Astrocyte of the hippocampus (primary cell): ENCODE measurements at regions not wholly inside any gene's neighbourhood (a gene's known extent, or its start where the extent isn't known, plus 50 kb on each side); places are given as distances from the start of the nearest gene placed in this dataset.
"Not testable (repeated sequence)": the region's sequence is repeated elsewhere in the genome, so short reads cannot be mapped to it uniquely, and the experiment has no call there.

Experiments used
- DNase-seq: peaks from one replicate; pipeline ENCODE4 v3.0.0; 2011; ENCODE audit warnings: low read depth, low spot score

DNA sequence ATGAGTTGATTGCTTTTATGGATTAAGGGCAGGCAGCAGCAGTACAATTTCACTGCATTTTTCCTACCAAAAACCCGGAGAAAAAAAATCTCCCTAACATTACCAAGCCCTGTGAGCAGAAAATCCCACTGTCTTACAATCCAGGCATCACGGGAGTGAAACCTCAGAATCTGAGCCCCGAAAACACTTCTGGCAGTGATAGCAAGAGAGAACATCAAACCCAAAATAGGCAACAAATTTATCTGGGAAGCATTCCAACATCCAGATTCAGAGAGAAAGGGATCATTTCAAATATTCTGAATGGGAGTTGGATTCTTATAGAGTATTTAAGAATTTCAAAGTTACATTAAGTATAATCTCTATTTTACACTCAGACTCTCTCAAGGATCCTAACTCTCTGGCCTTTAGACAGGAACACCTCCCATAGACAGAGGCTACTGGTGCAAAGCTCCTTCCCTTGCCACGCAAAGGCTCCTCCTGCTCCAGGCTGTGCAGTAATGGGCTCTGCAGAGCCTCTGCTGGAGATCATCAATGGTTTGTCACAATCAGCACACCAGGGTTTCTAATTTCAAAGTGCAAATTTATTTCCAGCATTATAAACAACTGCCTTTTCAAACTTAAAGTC is 256.9 kb downstream of the PARM1 start:
- no peak for DNase-seq

- no peak for DNase-seq
Measured at GRCh38 chr4:75180790-75181776, 248.2 kb downstream of the PARM1 start.

GRCh38 chr4:75180217-75180616 is 247.3 kb downstream of the PARM1 start:
- no peak for DNase-seq

DNA sequence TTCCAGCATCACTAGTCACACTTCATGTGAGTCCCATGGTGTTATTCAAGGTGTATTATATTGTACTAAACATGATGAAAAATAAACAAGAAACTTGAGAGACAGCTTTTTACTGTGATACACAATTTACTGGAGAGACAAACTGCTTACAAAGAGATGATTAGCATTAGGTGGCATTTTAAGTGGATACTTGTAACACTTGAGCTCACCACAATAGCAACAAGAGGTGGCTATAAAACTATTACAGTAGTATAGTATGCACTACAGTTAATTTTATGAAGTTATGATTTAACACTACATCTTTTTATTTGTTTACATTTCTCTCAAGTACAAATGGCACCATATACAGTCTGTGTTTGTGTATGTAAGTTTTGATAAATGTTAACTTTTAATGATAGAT is 246.6 kb downstream of the PARM1 start:
- no peak for DNase-seq

GRCh38 chr4:75172551-75172950 is 239.6 kb downstream of the PARM1 start:
- DNase-seq: no peak

- DNase-seq: no peak
Measured at GRCh38 chr4:75169427-75169826, 236.5 kb downstream of the PARM1 start.

- no peak for DNase-seq
Measured at GRCh38 chr4:75169020-75169419, 236.1 kb downstream of the PARM1 start.

GRCh38 chr4:75168548-75168947 is 235.6 kb downstream of the PARM1 start:
- no peak for DNase-seq

DNA sequence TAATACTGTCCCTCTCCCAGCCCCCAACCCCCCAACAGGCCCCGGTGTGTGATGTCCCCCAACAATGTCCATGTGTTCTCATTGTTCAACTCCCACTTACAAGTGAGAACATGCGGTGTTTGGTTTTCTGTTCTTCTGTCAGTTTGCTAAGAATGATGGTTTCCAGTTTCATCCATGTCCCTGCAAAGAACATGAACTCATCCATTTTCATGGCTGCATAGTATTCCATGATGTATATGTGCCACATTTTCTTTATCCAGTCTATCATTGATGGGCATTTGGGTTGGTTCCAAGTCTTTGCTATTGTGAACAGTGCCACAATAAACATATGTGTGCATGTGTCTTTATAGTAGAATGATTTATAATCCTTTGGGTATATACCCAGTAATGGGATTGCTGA is 232.2 kb downstream of the PARM1 start:
- DNase-seq: not testable (repeated sequence)

- no peak for DNase-seq
Measured at GRCh38 chr4:75158451-75158850, 225.5 kb downstream of the PARM1 start.

- no peak for DNase-seq
Measured at GRCh38 chr4:75154994-75155393, 222.1 kb downstream of the PARM1 start.

GRCh38 chr4:75146223-75146622 is 213.3 kb downstream of the PARM1 start:
- DNase-seq: no peak

GRCh38 chr4:75144475-75144874 is 211.6 kb downstream of the PARM1 start:
- DNase-seq: no peak

DNA sequence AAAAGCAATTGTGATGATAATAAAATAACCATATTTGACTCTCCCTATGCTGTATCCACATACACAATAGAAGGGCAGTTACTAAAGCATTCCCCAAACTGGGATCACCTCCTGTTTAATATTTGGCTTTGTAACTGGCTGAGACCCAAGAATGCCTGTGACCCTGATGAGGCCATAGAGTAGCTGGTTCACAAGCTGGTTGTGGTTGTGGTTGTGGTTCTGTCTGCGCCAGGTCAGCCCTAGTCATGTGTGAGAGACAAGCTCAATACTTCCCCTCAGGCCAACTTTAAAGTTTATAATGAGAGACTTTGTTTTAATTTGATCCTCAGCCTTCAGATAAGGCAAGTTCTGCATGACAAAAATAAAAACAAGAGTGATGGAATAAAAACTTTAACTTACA is 209.9 kb downstream of the PARM1 start:
- peak; percentile 5 for DNase-seq

- no peak for DNase-seq
Measured at GRCh38 chr4:75142382-75142781, 209.5 kb downstream of the PARM1 start.

DNA sequence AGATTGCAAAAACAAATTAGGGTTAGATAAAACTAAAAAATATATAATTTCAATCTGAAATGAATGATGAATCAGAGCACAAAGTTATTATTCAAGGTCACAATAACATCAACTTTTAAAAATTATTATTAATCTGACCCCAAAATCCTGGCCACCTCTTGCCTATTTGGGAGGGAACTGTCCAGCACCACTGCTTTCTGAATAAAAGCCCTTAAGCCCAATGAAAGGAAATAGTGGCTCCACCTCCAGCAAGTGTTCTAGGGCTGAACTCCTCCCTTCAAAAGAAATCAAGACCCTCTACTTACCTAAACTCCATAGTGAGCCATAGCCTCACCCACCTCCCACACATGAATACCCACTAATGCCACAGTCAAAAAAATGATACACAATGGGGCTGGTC is 208.2 kb downstream of the PARM1 start:
- no peak for DNase-seq

- DNase-seq: no peak
Measured at GRCh38 chr4:75137302-75137701, 204.4 kb downstream of the PARM1 start.

- DNase-seq: no peak
Measured at GRCh38 chr4:75135068-75135825, 202.3 kb downstream of the PARM1 start.

GRCh38 chr4:75126870-75127269 is 194.0 kb downstream of the PARM1 start:
- not testable (repeated sequence) for DNase-seq

- DNase-seq: no peak
Measured at GRCh38 chr4:75126058-75126457, 193.1 kb downstream of the PARM1 start.

DNA sequence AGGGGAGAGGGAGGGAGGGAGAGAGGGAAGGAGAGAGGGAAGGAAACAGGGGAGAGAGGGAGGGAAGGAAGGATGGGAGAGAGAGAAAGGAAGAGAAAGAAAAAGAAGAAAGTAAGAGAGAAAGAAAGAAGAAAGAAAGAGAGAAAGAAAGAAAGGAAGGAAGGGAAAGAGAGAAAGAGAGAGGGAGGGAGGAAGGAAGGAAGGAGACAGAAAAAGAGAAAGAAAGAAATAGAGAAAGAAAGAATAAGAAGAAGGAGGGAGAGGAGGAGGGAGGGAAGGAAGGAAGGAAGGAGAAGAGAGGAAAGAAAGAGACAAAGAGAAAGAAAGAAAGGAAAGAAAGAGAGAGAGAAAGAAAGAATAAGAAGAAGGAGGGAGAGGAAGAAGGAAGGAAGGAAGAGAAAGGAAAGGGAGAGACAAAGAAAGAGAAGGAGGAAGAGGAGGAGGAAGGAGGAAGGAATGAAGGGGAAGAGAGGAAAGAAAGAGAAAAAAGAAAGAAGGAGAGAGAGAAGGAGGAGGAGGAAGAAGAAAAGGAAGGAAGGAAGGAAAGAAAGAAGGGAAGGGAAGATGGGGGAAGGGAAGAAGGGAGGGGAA is 189.6 kb downstream of the PARM1 start:
- DNase-seq: no peak

DNA sequence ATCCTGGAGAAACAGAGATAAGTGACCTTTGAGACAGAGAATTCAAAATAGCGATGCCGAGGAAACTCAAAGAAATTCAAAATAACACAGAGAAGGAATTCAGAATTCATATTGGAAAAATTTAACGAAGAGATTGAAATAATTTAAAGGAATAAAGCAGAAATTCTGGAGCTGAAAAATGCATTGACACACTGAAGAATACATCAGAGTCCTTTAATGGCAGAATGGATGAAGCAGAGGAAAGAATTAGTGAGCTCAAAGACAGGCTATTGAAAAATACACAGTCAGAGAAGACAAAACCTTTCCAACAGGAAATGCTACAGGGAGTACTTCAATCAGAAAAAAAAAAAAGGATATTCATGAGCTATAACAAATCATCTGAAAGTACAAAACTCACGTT is 185.8 kb downstream of the PARM1 start:
- DNase-seq: no peak
